ENCODE measurements at regions not wholly inside any gene's neighbourhood (a gene's known extent, or its start where the extent isn't known, plus 50 kb on each side); places are given as distances from the start of the nearest gene placed in this dataset.

GRCh38 chr1:212525479-212526110 lies 83.0 kb upstream of the ATF3 start:
- Histone ChIP-seq H3K4me3 (no peak overlapping the region), H3K27me3 (no peaks in the 10 kb centered on the region), H3K9me3 (no peaks in the 10 kb centered on the region), H3K4me1 (peaks cover 0 to 14% (median 0%) of the 10 kb centered on the region in 9 donors), H3K36me3 (no peaks in the 10 kb centered on the region), H3K27ac (peak overlapping the region in 6 of 10 donors; percentile 17 to 73 (median 54))
- WGBS, 2 donors = 66 to 70% methylated on average over 7 of the region's 7 CpGs
- peak in 6 of 8 donors; percentile 59 to 95 (median 89) for ATAC-seq
- intact Hi-C loops (cut with DNase I) = no loop called here
- TF ChIP-seq CTCF (IDR thresholded peaks at IDR 0.05) = no peak
- DNase-seq = peak in 1 of 2 donors; percentile 30

GRCh38 chr1:212526111-212526491 lies 82.5 kb upstream of the ATF3 start:
- Histone ChIP-seq H3K9me3 (no peaks in the 10 kb centered on the region), H3K36me3 (no peaks in the 10 kb centered on the region), H3K27ac (peak overlapping the region in 5 of 10 donors; percentile 15 to 73 (median 68)), H3K4me3 (no peak overlapping the region), H3K4me1 (peaks cover 0 to 15% (median 0%) of the 10 kb centered on the region in 9 donors), H3K27me3 (no peaks in the 10 kb centered on the region)
- TF ChIP-seq CTCF (IDR thresholded peaks at IDR 0.05) = no peak
- DNase-seq (no peak), ATAC-seq (peak in 5 of 8 donors; percentile 14 to 60 (median 36))
- intact Hi-C loops (cut with DNase I) = no loop called here
- WGBS, 2 donors = 87 to 98% methylated on average over 5 of the region's 5 CpGs

GRCh38 chr1:212528501-212528900 lies 80.1 kb upstream of the ATF3 start:
- Histone ChIP-seq H3K9me3 (no peaks in the 10 kb centered on the region), H3K27me3 (no peaks in the 10 kb centered on the region), H3K27ac (no peak overlapping the region), H3K4me1 (peaks cover 0 to 17% (median 0%) of the 10 kb centered on the region in 9 donors), H3K4me3 (no peak overlapping the region), H3K36me3 (no peaks in the 10 kb centered on the region)
- WGBS, 2 donors = 94 to 95% methylated on average over 1 of the region's 1 CpG
- ATAC-seq (no peak), DNase-seq (no peak)
- intact Hi-C loops (cut with DNase I) = no loop called here
- TF ChIP-seq CTCF (IDR thresholded peaks at IDR 0.05) = no peak

- 75 to 84% methylated on average over 6 of the region's 6 CpGs for WGBS, 2 donors
- H3K4me3 ChIP-seq = no peak overlapping the region
Measured at GRCh38 chr1:212529211-212529741, 79.3 kb upstream of the ATF3 start.

More at GRCh38 chr1:212529211-212529741, 79.3 kb upstream of the ATF3 start:
- DNase-seq (no peak), ATAC-seq (no peak)
- Histone ChIP-seq H3K27me3 (no peaks in the 10 kb centered on the region), H3K36me3 (no peaks in the 10 kb centered on the region), H3K27ac (no peak overlapping the region), H3K4me1 (peaks cover 0 to 17% (median 0%) of the 10 kb centered on the region in 9 donors), H3K9me3 (no peaks in the 10 kb centered on the region)
- intact Hi-C loops (cut with DNase I) = no loop called here
- TF ChIP-seq CTCF (IDR thresholded peaks at IDR 0.05) = no peak
